Ishikawa (cell line): ENCODE measurements at regions not wholly inside any gene's neighbourhood (a gene's known extent, or its start where the extent isn't known, plus 50 kb on each side); places are given as distances from the start of the nearest gene placed in this dataset.

ENCODE experiments used
- CEBPB ChIP-seq: IDR thresholded peaks from 2 replicates; pipeline ENCODE4 v1.6.1; 2012
- CREB1 ChIP-seq: IDR thresholded peaks from 2 replicates; pipeline ENCODE4 v1.6.1; 2012; ENCODE audit warnings: low read depth
- EP300 ChIP-seq: IDR thresholded peaks from 2 replicates; pipeline ENCODE4 v1.6.1; 2012; ENCODE audit warnings: borderline replicate concordance
- FOXM1 ChIP-seq: IDR thresholded peaks from 2 replicates; pipeline ENCODE4 v1.6.1; 2012; ENCODE audit warnings: low read depth, borderline replicate concordance
- MAX ChIP-seq: IDR thresholded peaks from 2 replicates; pipeline ENCODE4 v1.6.1; 2012
- NFIC ChIP-seq: IDR thresholded peaks from 2 replicates; pipeline ENCODE4 v1.6.1; 2012
- RAD21 ChIP-seq: IDR thresholded peaks from 2 replicates; pipeline ENCODE4 v1.6.1; 2012; ENCODE audit warnings: low read depth
- REST ChIP-seq: IDR thresholded peaks from 2 replicates; pipeline ENCODE4 v1.6.1; 2012; ENCODE audit warnings: low read depth, mild to moderate bottlenecking
- TAF1 ChIP-seq: IDR thresholded peaks from 2 replicates; pipeline ENCODE4 v1.6.1; 2012; ENCODE audit warnings: low read depth, mild to moderate bottlenecking
- TEAD4 ChIP-seq: IDR thresholded peaks from 2 replicates; pipeline ENCODE4 v1.6.1; 2012
- YY1 ChIP-seq: IDR thresholded peaks from 2 replicates; pipeline ENCODE4 v1.6.1; 2012; ENCODE audit warnings: low read depth

- TF ChIP-seq CREB1 (no peak), FOXM1 (no peak), TEAD4 (no peak), YY1 (no peak), EP300 (no peak), REST (no peak), RAD21 (no peak), NFIC (no peak), CEBPB (no peak), MAX (no peak), TAF1 (no peak)
Measured at GRCh38 chr18:64253222-64253621, 104.3 kb upstream of the LINC00305 start.
